Mesenchymal stem cell (in vitro differentiated cells and primary cell): ENCODE measurements at regions not wholly inside any gene's neighbourhood (a gene's known extent, or its start where the extent isn't known, plus 50 kb on each side); places are given as distances from the start of the nearest gene placed in this dataset. TPM values are rescaled to one million over a fixed set of nuclear protein-coding genes. Genes with fewer than 3 reads are reported as not detected.

ENCODE experiments used
- DNase-seq: peaks from one replicate; pipeline ENCODE4 v3.0.0-alpha.2; 2013
- H2AFZ ChIP-seq: one replicate; pipeline ENCODE4 v1.6.1; 2013; ENCODE audit warnings: low read depth, mild to moderate bottlenecking, control low read depth, inconsistent platforms, low read length, moderate library complexity
- H2AK5ac ChIP-seq: 2 replicates; pipeline ENCODE4 v1.6.1; 2013; ENCODE audit warnings: low read length, moderate library complexity, mild to moderate bottlenecking, inconsistent platforms; ENCODE audit not compliant: severe bottlenecking
- H2BK120ac ChIP-seq: one replicate; pipeline ENCODE4 v1.6.1; 2013; ENCODE audit warnings: low read depth, mild to moderate bottlenecking, inconsistent platforms, low read length, moderate library complexity
- H2BK12ac ChIP-seq, 2 experiments: one replicate each; pipeline ENCODE4 v1.6.1; 2013; ENCODE audit warnings: inconsistent platforms in 2 of 2, low read length in 2 of 2, mild to moderate bottlenecking in 2 of 2, moderate library complexity in 2 of 2, control low read depth in 1 of 2
- H2BK15ac ChIP-seq: one replicate; pipeline ENCODE4 v1.6.1; 2013; ENCODE audit warnings: mild to moderate bottlenecking, low read depth, inconsistent platforms; ENCODE audit not compliant: poor library complexity, severe bottlenecking
- H2BK5ac ChIP-seq: 2 replicates; pipeline ENCODE4 v1.6.1; 2013; ENCODE audit warnings: low read depth, mild to moderate bottlenecking, low read length, control low read depth, inconsistent platforms; ENCODE audit not compliant: poor library complexity, severe bottlenecking
- H3K14ac ChIP-seq, 2 experiments: one replicate each; pipeline ENCODE4 v1.6.1; 2013; ENCODE audit warnings: inconsistent platforms in 2 of 2, low read length in 2 of 2, control low read depth in 1 of 2, mild to moderate bottlenecking in 1 of 2, moderate library complexity in 1 of 2
- H3K18ac ChIP-seq, 2 experiments: one replicate each; pipeline ENCODE4 v1.6.1; 2013; ENCODE audit warnings: inconsistent platforms in 2 of 2, low read length in 2 of 2, control low read depth in 1 of 2, low read depth in 1 of 2, mild to moderate bottlenecking in 1 of 2
- H3K23ac ChIP-seq, 2 experiments: one replicate each; pipeline ENCODE4 v1.6.1; 2013; ENCODE audit warnings: inconsistent platforms in 2 of 2, low read length in 2 of 2, mild to moderate bottlenecking in 2 of 2, moderate library complexity in 2 of 2, control low read depth in 1 of 2
- H3K27ac ChIP-seq: 2 replicates; pipeline ENCODE4 v1.5.1; 2013; ENCODE audit warnings: mild to moderate bottlenecking, moderate library complexity, low read length, control low read depth, inconsistent platforms; ENCODE audit not compliant: poor library complexity, severe bottlenecking
- H3K27me3 ChIP-seq, 2 experiments: 2 replicates each; pipeline versions ENCODE4 v1.6.1 to v1.7.0; 2013; ENCODE audit warnings: low read length in 2 of 2, mild to moderate bottlenecking in 2 of 2, moderate library complexity in 2 of 2, control low read depth in 1 of 2, inconsistent platforms in 1 of 2; ENCODE audit not compliant: control insufficient read depth in 1 of 2, insufficient read depth in 1 of 2
- H3K36me3 ChIP-seq, 2 experiments: 2 replicates each; pipeline versions ENCODE4 v1.6.1 to v1.7.0; 2013; ENCODE audit warnings: low read length in 2 of 2, control low read depth in 1 of 2, inconsistent platforms in 1 of 2, low read depth in 1 of 2, mild to moderate bottlenecking in 1 of 2; ENCODE audit not compliant: insufficient read depth in 2 of 2, control insufficient read depth in 1 of 2
- H3K4ac ChIP-seq, 2 experiments: one replicate each; pipeline ENCODE4 v1.6.1; 2013; ENCODE audit warnings: inconsistent platforms in 2 of 2, low read length in 2 of 2, mild to moderate bottlenecking in 2 of 2, moderate library complexity in 2 of 2, control low read depth in 1 of 2, low read depth in 1 of 2
- H3K4me1 ChIP-seq: 2 replicates; pipeline ENCODE4 v1.6.1; 2013; ENCODE audit warnings: low read depth, low read length, control low read depth; ENCODE audit not compliant: control insufficient read depth, insufficient read depth
- H3K4me2 ChIP-seq: 2 replicates; pipeline ENCODE4 v1.6.1; 2013; ENCODE audit warnings: low read length, mild to moderate bottlenecking, inconsistent platforms; ENCODE audit not compliant: poor library complexity, severe bottlenecking
- H3K4me3 ChIP-seq, 2 experiments: 2 replicates each; pipeline versions ENCODE4 v1.5.1 to v1.7.0; 2013; ENCODE audit warnings: low read length in 2 of 2, mild to moderate bottlenecking in 2 of 2, control low read depth in 1 of 2, low read depth in 1 of 2; ENCODE audit not compliant: insufficient read depth in 1 of 2
- H3K79me1 ChIP-seq: replicated peaks from 2 replicates; pipeline ENCODE4 v1.6.1; 2013; ENCODE audit warnings: mild to moderate bottlenecking, control low read depth, low read length, inconsistent platforms; ENCODE audit not compliant: poor library complexity, severe bottlenecking
- H3K9ac ChIP-seq: 2 replicates; pipeline ENCODE4 v1.7.0; 2013; ENCODE audit warnings: mild to moderate bottlenecking, low read length, moderate library complexity
- H3K9me3 ChIP-seq: 2 replicates; pipeline ENCODE4 v1.7.0; 2013; ENCODE audit warnings: mild to moderate bottlenecking, low read length; ENCODE audit not compliant: control insufficient read depth
- H4K8ac ChIP-seq: one replicate; pipeline ENCODE4 v1.6.1; 2013; ENCODE audit warnings: inconsistent platforms, mild to moderate bottlenecking, low read length, moderate library complexity
- H4K91ac ChIP-seq: one replicate; pipeline ENCODE4 v1.6.1; 2013; ENCODE audit warnings: mild to moderate bottlenecking, low read length, inconsistent platforms
- WGBS: methylation state at CpG from one replicate; pipeline ENCODE4 v1.1.7; 2013; ENCODE audit warnings: mixed read lengths; 5-methylcytosine and 5-hydroxymethylcytosine counted together
- small RNA-seq: library from polyadenylated mRNA; stranded (forward); fragments of <200 nt; extraction: miRNeasy Mini kit (QIAGEN cat#:217004); gene quantifications from one replicate; pipeline ENCODE3, GENCODE V24; 2013; ENCODE audit warnings: low read depth

DNA sequence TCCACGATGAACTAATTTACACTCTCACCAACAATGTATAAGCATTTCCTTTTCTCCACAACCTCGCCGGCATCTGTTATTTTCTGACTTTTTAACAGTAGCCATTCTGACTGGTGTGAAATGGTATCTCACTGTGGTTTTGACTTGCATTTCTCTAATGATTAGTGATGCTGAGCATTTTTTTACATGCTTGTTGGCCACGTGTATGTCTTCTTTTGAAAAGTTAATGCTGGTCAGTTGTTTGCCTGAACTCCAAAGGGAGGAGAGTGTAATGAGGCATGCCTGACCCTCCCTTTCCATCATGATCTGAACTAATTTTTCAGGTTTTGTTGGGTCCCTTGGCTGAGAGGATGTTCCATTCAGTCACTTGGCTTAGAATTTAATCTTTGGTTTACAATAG lies 50.7 kb upstream of the SVIL start:
- WGBS = 95% methylated on average over 3 of the region's 4 CpGs
- no peak overlapping the region for H4K8ac ChIP-seq
- peaks cover 10% of the 10 kb centered on the region for H3K4me1 ChIP-seq
- no peak overlapping the region for H3K4me3 ChIP-seq
- H3K14ac ChIP-seq = no peak overlapping the region
- no peak overlapping the region for H3K9ac ChIP-seq
- no peak overlapping the region for H2BK12ac ChIP-seq
- no peaks in the 10 kb centered on the region for H3K27me3 ChIP-seq
- H2BK5ac ChIP-seq = no peak overlapping the region
- no peak overlapping the region for H3K18ac ChIP-seq
- no peak overlapping the region for H4K91ac ChIP-seq
- H2AK5ac ChIP-seq = no peak overlapping the region
- H3K79me1 ChIP-seq = peaks cover 26% of the 10 kb centered on the region
- H3K4ac ChIP-seq = no peak overlapping the region
- no peak overlapping the region for H2BK15ac ChIP-seq
- peaks cover 16 to 55% of the 10 kb centered on the region in 2 experiments for H3K36me3 ChIP-seq
- no peak overlapping the region for H2AFZ ChIP-seq
- no peaks in the 10 kb centered on the region for H3K9me3 ChIP-seq
- no peak overlapping the region for H3K23ac ChIP-seq
- no peak overlapping the region for H3K4me2 ChIP-seq
- no peak for DNase-seq
- H3K27ac ChIP-seq = peak overlapping the region; percentile 44
- no peak overlapping the region for H2BK120ac ChIP-seq

Small RNAs in the stretch of these regions (small RNA-seq; reads per million reads assigned to genes)
- gene CKS1BP2 (not detected), gene RNU6-908P (not detected)
